ENCODE measurements at regions not wholly inside any gene's neighbourhood (a gene's known extent, or its start where the extent isn't known, plus 50 kb on each side); places are given as distances from the start of the nearest gene placed in this dataset.

GRCh38 chr11:131235328-131236298 is 134.8 kb upstream of the NTM start:
- no peaks in the 10 kb centered on the region for H3K4me1 ChIP-seq (ENCODE audit: control insufficient read depth in 3 of 3, insufficient read depth in 3 of 3, low read length in 3 of 3)
- H3K9me3 ChIP-seq (ENCODE audit: control insufficient read depth in 3 of 3, low read length in 3 of 3): no peaks in the 10 kb centered on the region
- H3K4me3 ChIP-seq (ENCODE audit: low read length in 3 of 3): no peak overlapping the region
- no peaks in the 10 kb centered on the region for H3K36me3 ChIP-seq (ENCODE audit: control insufficient read depth in 3 of 3, insufficient read depth in 3 of 3, low read length in 3 of 3)
- no peak overlapping the region for H3K9ac ChIP-seq (ENCODE audit: low read depth in 1 of 3, low read length in 3 of 3)
- H3K27ac ChIP-seq (ENCODE audit: low read depth, low read length): no peak overlapping the region
- peaks cover 0 to 11% (median 0%) of the 10 kb centered on the region in 3 donors for H3K27me3 ChIP-seq (ENCODE audit: control insufficient read depth in 3 of 3, insufficient read depth in 3 of 3, low read length in 3 of 3)

- Histone ChIP-seq H3K36me3 (ENCODE audit: control insufficient read depth in 3 of 3, insufficient read depth in 3 of 3, low read length in 3 of 3) (no peaks in the 10 kb centered on the region), H3K27ac (ENCODE audit: low read depth, low read length) (no peak overlapping the region), H3K9ac (ENCODE audit: low read depth in 1 of 3, low read length in 3 of 3) (no peak overlapping the region), H3K27me3 (ENCODE audit: control insufficient read depth in 3 of 3, insufficient read depth in 3 of 3, low read length in 3 of 3) (peaks cover 0 to 8% (median 0%) of the 10 kb centered on the region in 3 donors), H3K4me1 (ENCODE audit: control insufficient read depth in 3 of 3, insufficient read depth in 3 of 3, low read length in 3 of 3) (peaks cover 0 to 3% (median 0%) of the 10 kb centered on the region in 3 donors), H3K9me3 (ENCODE audit: control insufficient read depth in 3 of 3, low read length in 3 of 3) (no peaks in the 10 kb centered on the region), H3K4me3 (ENCODE audit: low read length in 3 of 3) (no peak overlapping the region)
These were observed 130.0 kb upstream of the NTM start for GRCh38 chr11:131240421-131240820.

GRCh38 chr11:131242476-131243000 is 127.9 kb upstream of the NTM start:
- Histone ChIP-seq H3K9me3 (ENCODE audit: control insufficient read depth in 3 of 3, low read length in 3 of 3) (no peaks in the 10 kb centered on the region), H3K36me3 (ENCODE audit: control insufficient read depth in 3 of 3, insufficient read depth in 3 of 3, low read length in 3 of 3) (no peaks in the 10 kb centered on the region), H3K9ac (ENCODE audit: low read depth in 1 of 3, low read length in 3 of 3) (no peak overlapping the region), H3K4me3 (ENCODE audit: low read length in 3 of 3) (no peak overlapping the region), H3K27me3 (ENCODE audit: control insufficient read depth in 3 of 3, insufficient read depth in 3 of 3, low read length in 3 of 3) (peaks cover 0 to 8% (median 2%) of the 10 kb centered on the region in 3 donors), H3K4me1 (ENCODE audit: control insufficient read depth in 3 of 3, insufficient read depth in 3 of 3, low read length in 3 of 3) (peaks cover 0 to 3% (median 0%) of the 10 kb centered on the region in 3 donors), H3K27ac (ENCODE audit: low read depth, low read length) (no peak overlapping the region)

GRCh38 chr11:131246156-131246555 is 124.3 kb upstream of the NTM start:
- Histone ChIP-seq H3K4me1 (ENCODE audit: control insufficient read depth in 3 of 3, insufficient read depth in 3 of 3, low read length in 3 of 3) (peaks cover 0 to 3% (median 0%) of the 10 kb centered on the region in 3 donors), H3K9ac (ENCODE audit: low read depth in 1 of 3, low read length in 3 of 3) (no peak overlapping the region), H3K4me3 (ENCODE audit: low read length in 3 of 3) (no peak overlapping the region), H3K27me3 (ENCODE audit: control insufficient read depth in 3 of 3, insufficient read depth in 3 of 3, low read length in 3 of 3) (peaks cover 0 to 11% (median 3%) of the 10 kb centered on the region in 3 donors), H3K9me3 (ENCODE audit: control insufficient read depth in 3 of 3, low read length in 3 of 3) (no peaks in the 10 kb centered on the region), H3K36me3 (ENCODE audit: control insufficient read depth in 3 of 3, insufficient read depth in 3 of 3, low read length in 3 of 3) (no peaks in the 10 kb centered on the region), H3K27ac (ENCODE audit: low read depth, low read length) (no peak overlapping the region)

GRCh38 chr11:131246663-131247062 is 123.8 kb upstream of the NTM start:
- Histone ChIP-seq H3K4me3 (ENCODE audit: low read length in 3 of 3) (no peak overlapping the region), H3K27me3 (ENCODE audit: control insufficient read depth in 3 of 3, insufficient read depth in 3 of 3, low read length in 3 of 3) (peaks cover 0 to 11% (median 3%) of the 10 kb centered on the region in 3 donors), H3K9me3 (ENCODE audit: control insufficient read depth in 3 of 3, low read length in 3 of 3) (no peaks in the 10 kb centered on the region), H3K36me3 (ENCODE audit: control insufficient read depth in 3 of 3, insufficient read depth in 3 of 3, low read length in 3 of 3) (no peaks in the 10 kb centered on the region), H3K27ac (ENCODE audit: low read depth, low read length) (no peak overlapping the region), H3K9ac (ENCODE audit: low read depth in 1 of 3, low read length in 3 of 3) (no peak overlapping the region), H3K4me1 (ENCODE audit: control insufficient read depth in 3 of 3, insufficient read depth in 3 of 3, low read length in 3 of 3) (peaks cover 0 to 3% (median 0%) of the 10 kb centered on the region in 3 donors)

- Histone ChIP-seq H3K36me3 (ENCODE audit: control insufficient read depth in 3 of 3, insufficient read depth in 3 of 3, low read length in 3 of 3) (no peaks in the 10 kb centered on the region), H3K9ac (ENCODE audit: low read depth in 1 of 3, low read length in 3 of 3) (no peak overlapping the region), H3K4me3 (ENCODE audit: low read length in 3 of 3) (no peak overlapping the region), H3K27me3 (ENCODE audit: control insufficient read depth in 3 of 3, insufficient read depth in 3 of 3, low read length in 3 of 3) (peaks cover 3 to 11% (median 8%) of the 10 kb centered on the region in 3 donors), H3K4me1 (ENCODE audit: control insufficient read depth in 3 of 3, insufficient read depth in 3 of 3, low read length in 3 of 3) (no peaks in the 10 kb centered on the region), H3K9me3 (ENCODE audit: control insufficient read depth in 3 of 3, low read length in 3 of 3) (no peaks in the 10 kb centered on the region), H3K27ac (ENCODE audit: low read depth, low read length) (no peak overlapping the region)
These were observed 121.8 kb upstream of the NTM start for GRCh38 chr11:131248588-131248987.

- Histone ChIP-seq H3K27me3 (ENCODE audit: control insufficient read depth in 3 of 3, insufficient read depth in 3 of 3, low read length in 3 of 3) (peaks cover 3 to 11% (median 4%) of the 10 kb centered on the region in 3 donors), H3K4me1 (ENCODE audit: control insufficient read depth in 3 of 3, insufficient read depth in 3 of 3, low read length in 3 of 3) (no peaks in the 10 kb centered on the region), H3K36me3 (ENCODE audit: control insufficient read depth in 3 of 3, insufficient read depth in 3 of 3, low read length in 3 of 3) (no peaks in the 10 kb centered on the region), H3K9me3 (ENCODE audit: control insufficient read depth in 3 of 3, low read length in 3 of 3) (no peaks in the 10 kb centered on the region), H3K4me3 (ENCODE audit: low read length in 3 of 3) (no peak overlapping the region), H3K9ac (ENCODE audit: low read depth in 1 of 3, low read length in 3 of 3) (no peak overlapping the region), H3K27ac (ENCODE audit: low read depth, low read length) (no peak overlapping the region)
These were observed 117.2 kb upstream of the NTM start for GRCh38 chr11:131253142-131253655.

- peaks cover 0 to 8% (median 3%) of the 10 kb centered on the region in 3 donors for H3K27me3 ChIP-seq (ENCODE audit: control insufficient read depth in 3 of 3, insufficient read depth in 3 of 3, low read length in 3 of 3)
These were observed 116.7 kb upstream of the NTM start for GRCh38 chr11:131253656-131254151.

GRCh38 chr11:131254254-131254653 is 116.2 kb upstream of the NTM start:
- Histone ChIP-seq H3K4me3 (ENCODE audit: low read length in 3 of 3) (no peak overlapping the region), H3K36me3 (ENCODE audit: control insufficient read depth in 3 of 3, insufficient read depth in 3 of 3, low read length in 3 of 3) (no peaks in the 10 kb centered on the region), H3K27ac (ENCODE audit: low read depth, low read length) (no peak overlapping the region), H3K4me1 (ENCODE audit: control insufficient read depth in 3 of 3, insufficient read depth in 3 of 3, low read length in 3 of 3) (no peaks in the 10 kb centered on the region), H3K27me3 (ENCODE audit: control insufficient read depth in 3 of 3, insufficient read depth in 3 of 3, low read length in 3 of 3) (peaks cover 0 to 8% (median 3%) of the 10 kb centered on the region in 3 donors), H3K9ac (ENCODE audit: low read depth in 1 of 3, low read length in 3 of 3) (no peak overlapping the region), H3K9me3 (ENCODE audit: control insufficient read depth in 3 of 3, low read length in 3 of 3) (no peaks in the 10 kb centered on the region)

More at GRCh38 chr11:131253656-131254151, 116.7 kb upstream of the NTM start:
- Histone ChIP-seq H3K4me3 (ENCODE audit: low read length in 3 of 3) (no peak overlapping the region), H3K9ac (ENCODE audit: low read depth in 1 of 3, low read length in 3 of 3) (no peak overlapping the region), H3K4me1 (ENCODE audit: control insufficient read depth in 3 of 3, insufficient read depth in 3 of 3, low read length in 3 of 3) (no peaks in the 10 kb centered on the region), H3K9me3 (ENCODE audit: control insufficient read depth in 3 of 3, low read length in 3 of 3) (no peaks in the 10 kb centered on the region), H3K36me3 (ENCODE audit: control insufficient read depth in 3 of 3, insufficient read depth in 3 of 3, low read length in 3 of 3) (no peaks in the 10 kb centered on the region), H3K27ac (ENCODE audit: low read depth, low read length) (no peak overlapping the region)

- no peaks in the 10 kb centered on the region for H3K27me3 ChIP-seq (ENCODE audit: control insufficient read depth in 3 of 3, insufficient read depth in 3 of 3, low read length in 3 of 3)
- H3K9ac ChIP-seq (ENCODE audit: low read depth in 1 of 3, low read length in 3 of 3): no peak overlapping the region
- H3K9me3 ChIP-seq (ENCODE audit: control insufficient read depth in 3 of 3, low read length in 3 of 3): no peaks in the 10 kb centered on the region
- no peak overlapping the region for H3K27ac ChIP-seq (ENCODE audit: low read depth, low read length)
- H3K36me3 ChIP-seq (ENCODE audit: control insufficient read depth in 3 of 3, insufficient read depth in 3 of 3, low read length in 3 of 3): no peaks in the 10 kb centered on the region
- H3K4me3 ChIP-seq (ENCODE audit: low read length in 3 of 3): no peak overlapping the region
- H3K4me1 ChIP-seq (ENCODE audit: control insufficient read depth in 3 of 3, insufficient read depth in 3 of 3, low read length in 3 of 3): no peaks in the 10 kb centered on the region
These were observed 96.2 kb upstream of the NTM start for GRCh38 chr11:131274233-131274632.

Data from skeletal muscle tissue (tissue), 3 donors.